Colonic mucosa (tissue), 4 donors: ENCODE measurements at regions not wholly inside any gene's neighbourhood (a gene's known extent, or its start where the extent isn't known, plus 50 kb on each side); places are given as distances from the start of the nearest gene placed in this dataset.

Experiments
- DNase-seq: peaks from one replicate; pipeline ENCODE4 v3.0.0-alpha.2; 2020
- H3K27ac ChIP-seq: fragments of 200-600 bp; one replicate; pipeline ENCODE4 v1.8.0; 2021
- H3K27me3 ChIP-seq: fragments of 200-600 bp; one replicate; pipeline ENCODE4 v1.8.0; 2021
- H3K36me3 ChIP-seq: fragments of 200-600 bp; one replicate; pipeline ENCODE4 v1.8.0; 2021
- H3K4me1 ChIP-seq: fragments of 200-600 bp; one replicate; pipeline ENCODE4 v1.8.0; 2021; ENCODE audit warnings: mild to moderate bottlenecking
- H3K4me3 ChIP-seq: fragments of 200-600 bp; one replicate; pipeline ENCODE4 v1.8.0; 2021
- H3K9ac ChIP-seq, 2 donors: one replicate each; pipeline ENCODE4 v1.7.0; 2013; ENCODE audit warnings: control low read depth in 2 of 2, low read depth in 2 of 2, low read length in 2 of 2
- H3K9me3 ChIP-seq: fragments of 200-600 bp; one replicate; pipeline ENCODE4 v1.8.0; 2021
- intact Hi-C: fragments of 100-400 bp; cut with DNase I; formaldehyde crosslinking; loops from one replicate; pipeline ENCODE4 v1.14.1; 2022
- TF ChIP-seq, protein P1 (sequence below): fragments of 200-600 bp; IDR thresholded peaks from one replicate; pipeline ENCODE4 v1.8.0; 2022; ENCODE audit warnings: antibody characterized with exemption, mild to moderate bottlenecking
- donor health status: healthy.
- donor health status: DM: no; HTN: no; CAD: no.
- donor health status: DM: no; HTN: no; CAD: no.

DNA sequence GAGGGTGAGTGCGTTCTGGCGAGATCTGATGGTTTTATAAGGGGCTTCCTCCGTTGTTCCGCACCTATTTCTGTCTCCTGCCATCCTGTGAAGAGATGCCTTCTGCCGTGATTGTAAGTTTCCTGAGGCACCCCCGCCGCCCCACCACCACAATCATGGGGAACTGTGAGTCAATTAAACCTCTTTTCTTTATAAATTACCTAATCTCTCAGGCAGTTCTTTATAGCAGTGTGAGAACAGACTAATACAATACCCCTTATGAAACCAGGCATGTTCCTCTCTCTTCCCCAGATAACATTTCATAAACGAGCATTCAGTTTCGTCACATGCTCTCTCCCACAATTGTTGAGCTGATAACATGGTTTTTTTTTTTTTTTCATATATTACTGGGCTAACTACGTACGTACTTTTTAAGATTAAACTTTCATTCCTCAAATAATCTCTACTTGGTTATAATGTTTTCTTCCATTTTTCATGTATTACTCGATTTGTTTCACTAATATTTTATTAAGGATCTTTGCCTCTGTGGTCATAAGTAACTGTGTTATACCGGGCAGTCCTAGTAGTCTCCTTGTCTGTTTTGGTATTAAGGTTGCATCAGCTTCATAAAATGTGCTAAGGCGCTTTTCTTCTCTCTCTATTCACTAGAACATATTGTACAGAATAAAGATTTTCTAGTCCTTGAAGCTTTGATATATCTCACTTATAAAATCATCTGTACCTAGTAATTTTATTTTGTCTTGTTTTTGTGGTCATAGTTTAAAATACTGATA is 64.9 kb upstream of the MVB12B start:
- H3K27me3 ChIP-seq, result no peaks in the 10 kb centered on the region
- no peaks in the 10 kb centered on the region for H3K4me1 ChIP-seq
- no peak overlapping the region for H3K4me3 ChIP-seq
- no peaks in the 10 kb centered on the region for H3K36me3 ChIP-seq
- TF ChIP-seq, protein P1, sequence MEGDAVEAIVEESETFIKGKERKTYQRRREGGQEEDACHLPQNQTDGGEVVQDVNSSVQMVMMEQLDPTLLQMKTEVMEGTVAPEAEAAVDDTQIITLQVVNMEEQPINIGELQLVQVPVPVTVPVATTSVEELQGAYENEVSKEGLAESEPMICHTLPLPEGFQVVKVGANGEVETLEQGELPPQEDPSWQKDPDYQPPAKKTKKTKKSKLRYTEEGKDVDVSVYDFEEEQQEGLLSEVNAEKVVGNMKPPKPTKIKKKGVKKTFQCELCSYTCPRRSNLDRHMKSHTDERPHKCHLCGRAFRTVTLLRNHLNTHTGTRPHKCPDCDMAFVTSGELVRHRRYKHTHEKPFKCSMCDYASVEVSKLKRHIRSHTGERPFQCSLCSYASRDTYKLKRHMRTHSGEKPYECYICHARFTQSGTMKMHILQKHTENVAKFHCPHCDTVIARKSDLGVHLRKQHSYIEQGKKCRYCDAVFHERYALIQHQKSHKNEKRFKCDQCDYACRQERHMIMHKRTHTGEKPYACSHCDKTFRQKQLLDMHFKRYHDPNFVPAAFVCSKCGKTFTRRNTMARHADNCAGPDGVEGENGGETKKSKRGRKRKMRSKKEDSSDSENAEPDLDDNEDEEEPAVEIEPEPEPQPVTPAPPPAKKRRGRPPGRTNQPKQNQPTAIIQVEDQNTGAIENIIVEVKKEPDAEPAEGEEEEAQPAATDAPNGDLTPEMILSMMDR, result no peak
- intact Hi-C loops, result no loop called here
- no peak overlapping the region for H3K9ac ChIP-seq
- H3K27ac ChIP-seq, result no peak overlapping the region
- no peaks in the 10 kb centered on the region for H3K9me3 ChIP-seq
- no peak for DNase-seq

DNA sequence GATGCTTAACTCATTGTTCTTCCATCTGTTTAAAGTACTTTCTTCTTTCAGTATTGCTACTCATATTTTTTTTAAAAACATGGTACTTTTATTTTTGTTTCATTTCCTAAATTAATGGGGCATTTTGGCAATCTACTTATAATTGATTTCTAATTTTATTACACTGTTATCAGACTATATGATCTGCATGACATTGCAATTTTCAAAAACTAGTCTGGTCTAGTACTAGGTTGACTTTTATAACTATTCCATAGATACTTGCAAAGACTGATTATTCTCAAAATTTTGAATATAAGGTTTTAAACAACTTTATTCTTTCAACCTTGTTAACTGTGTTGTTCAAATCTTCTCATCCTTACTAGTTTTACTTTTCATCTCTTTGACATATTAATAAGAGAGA is 63.9 kb upstream of the MVB12B start:
- Histone ChIP-seq H3K9ac (no peak overlapping the region), H3K27ac (no peak overlapping the region), H3K4me3 (no peak overlapping the region), H3K27me3 (no peaks in the 10 kb centered on the region), H3K9me3 (no peaks in the 10 kb centered on the region), H3K36me3 (no peaks in the 10 kb centered on the region), H3K4me1 (no peaks in the 10 kb centered on the region)
- TF ChIP-seq, protein P1, result no peak
- DNase-seq, result no peak
- intact Hi-C loops, result no loop called here

DNA sequence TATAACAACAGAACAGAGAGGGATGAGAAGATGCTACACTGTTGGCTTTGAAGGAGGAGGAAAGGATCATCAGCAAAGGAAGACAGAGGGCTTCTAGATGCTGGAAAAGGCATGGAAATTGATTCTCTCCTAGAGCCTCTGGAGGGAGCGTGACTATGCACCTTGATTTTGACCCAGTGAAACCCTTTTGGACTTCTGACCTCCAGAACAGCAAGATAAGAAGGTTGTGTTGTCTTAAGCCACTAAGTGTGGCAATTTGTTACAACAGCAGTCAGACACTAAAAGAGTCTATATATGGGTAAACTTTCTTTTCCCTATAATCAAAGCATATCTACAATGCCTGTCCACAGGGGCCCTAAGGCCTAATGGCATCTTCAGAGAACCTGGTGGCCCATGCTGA is 56.1 kb upstream of the MVB12B start:
- Histone ChIP-seq H3K4me1 (no peaks in the 10 kb centered on the region), H3K27me3 (no peaks in the 10 kb centered on the region), H3K4me3 (no peak overlapping the region), H3K36me3 (no peaks in the 10 kb centered on the region), H3K9me3 (no peaks in the 10 kb centered on the region), H3K27ac (no peak overlapping the region), H3K9ac (no peak overlapping the region)
- TF ChIP-seq, protein P1, result no peak
- no peak for DNase-seq
- intact Hi-C loops, result no loop called here

DNA sequence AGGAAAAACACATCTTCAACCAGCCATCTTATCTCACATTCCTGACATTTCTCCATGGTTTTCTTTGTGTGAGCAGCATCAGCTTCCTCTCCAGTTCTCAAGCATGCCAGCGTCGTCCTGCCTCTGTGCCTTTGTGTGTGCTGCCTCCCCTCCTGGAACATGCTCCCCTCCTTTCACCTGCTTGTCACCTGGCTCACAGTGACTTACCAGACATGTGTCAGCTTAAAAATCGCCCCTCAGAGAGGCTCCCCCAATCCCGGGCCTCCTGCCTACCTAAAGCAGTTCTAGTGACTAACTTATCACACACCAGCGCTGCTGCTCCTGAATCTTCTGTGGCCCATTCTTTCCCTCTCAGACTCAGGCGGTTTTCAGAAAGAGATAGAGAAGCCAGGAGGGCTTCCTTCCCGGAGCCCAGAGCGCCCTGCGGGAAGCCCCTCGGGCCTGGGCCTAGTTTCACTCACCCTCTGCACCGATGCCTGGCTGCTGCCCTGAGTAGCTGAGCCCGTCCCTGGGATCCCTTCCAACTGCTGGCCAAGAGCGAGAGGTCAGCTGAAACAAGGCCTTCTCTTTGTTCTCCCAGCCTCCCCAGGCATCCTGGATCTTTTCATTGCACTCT is 51.1 kb upstream of the MVB12B start:
- Histone ChIP-seq H3K36me3 (no peaks in the 10 kb centered on the region), H3K4me1 (no peaks in the 10 kb centered on the region), H3K27ac (no peak overlapping the region), H3K9me3 (no peaks in the 10 kb centered on the region), H3K9ac (no peak overlapping the region), H3K4me3 (no peak overlapping the region), H3K27me3 (no peaks in the 10 kb centered on the region)
- TF ChIP-seq, protein P1, result no peak
- intact Hi-C loops, result no loop called here
- DNase-seq, result no peak

DNA sequence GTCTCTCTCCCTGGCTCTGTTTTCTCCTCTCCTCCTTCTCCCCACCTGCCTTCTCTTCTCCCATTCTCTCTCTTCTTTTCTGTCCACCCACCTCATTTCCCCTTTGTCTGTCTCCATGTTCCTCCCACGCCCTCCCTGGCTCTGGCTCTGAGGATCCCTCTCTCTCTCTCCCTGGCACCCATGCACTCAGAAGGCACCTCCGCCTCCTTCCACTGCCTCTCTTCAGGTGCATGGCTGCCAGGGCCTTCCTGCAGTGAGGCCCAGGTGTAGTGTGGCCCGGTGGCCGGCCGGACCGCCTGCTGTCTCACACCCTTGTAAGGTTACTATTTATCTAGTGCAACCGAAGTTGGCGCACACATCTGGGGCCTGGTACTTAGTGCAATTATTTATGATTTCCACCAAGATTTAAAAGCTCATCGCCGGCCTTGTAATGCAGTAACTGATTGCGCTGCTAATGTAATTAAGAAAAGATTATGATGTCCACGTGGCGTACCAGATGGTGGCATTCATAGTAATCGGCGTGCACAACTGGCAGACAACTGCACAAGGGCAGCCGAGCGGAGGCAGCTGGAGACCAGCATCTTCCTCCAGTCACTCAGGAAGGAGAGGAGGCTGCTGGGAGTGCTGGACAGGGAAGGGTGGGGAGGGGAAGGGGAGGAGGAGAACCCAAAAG is 50.4 kb upstream of the MVB12B start:
- Histone ChIP-seq H3K27me3 (no peaks in the 10 kb centered on the region), H3K36me3 (no peaks in the 10 kb centered on the region), H3K27ac (no peak overlapping the region), H3K9ac (no peak overlapping the region), H3K4me1 (no peaks in the 10 kb centered on the region), H3K9me3 (no peaks in the 10 kb centered on the region), H3K4me3 (no peak overlapping the region)
- intact Hi-C loops, result no loop called here
- DNase-seq, result no peak
- TF ChIP-seq, protein P1, result no peak
